COLO668 (cell line): ENCODE measurements at regions not wholly inside any gene's neighbourhood (a gene's known extent, or its start where the extent isn't known, plus 50 kb on each side); places are given as distances from the start of the nearest gene placed in this dataset.
"Not testable (repeated sequence)": the region's sequence is repeated elsewhere in the genome, so short reads cannot be mapped to it uniquely, and the experiment has no call there.

ENCODE experiments used
- DNase-seq: peaks from one replicate; lab custom pipeline; 2025; ENCODE audit not compliant: unreplicated experiment; lab: John Stamatoyannopoulos, UW

DNA sequence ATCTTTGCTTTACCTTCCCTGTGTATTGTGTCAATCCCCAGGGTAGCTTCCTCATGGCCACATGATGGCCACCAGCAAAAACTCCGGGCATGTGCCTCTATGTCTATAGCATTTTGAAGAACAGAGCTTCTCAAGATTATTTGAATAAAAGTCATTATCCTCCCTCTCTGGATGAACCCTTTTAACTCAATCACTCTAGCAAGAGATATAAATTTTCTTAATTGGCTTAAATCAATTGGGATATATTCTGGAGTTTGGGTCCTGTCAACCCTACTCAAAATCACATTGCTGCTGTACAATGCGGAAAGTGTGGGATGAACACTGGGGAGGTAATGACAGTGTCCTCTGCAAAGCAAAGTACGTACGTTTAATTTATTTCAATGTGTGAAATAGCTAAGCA is 370.6 kb upstream of the LRRC3B start:
- DNase-seq = no peak

GRCh38 chr3:26256224-26256623 is 366.3 kb upstream of the LRRC3B start:
- no peak for DNase-seq

DNA sequence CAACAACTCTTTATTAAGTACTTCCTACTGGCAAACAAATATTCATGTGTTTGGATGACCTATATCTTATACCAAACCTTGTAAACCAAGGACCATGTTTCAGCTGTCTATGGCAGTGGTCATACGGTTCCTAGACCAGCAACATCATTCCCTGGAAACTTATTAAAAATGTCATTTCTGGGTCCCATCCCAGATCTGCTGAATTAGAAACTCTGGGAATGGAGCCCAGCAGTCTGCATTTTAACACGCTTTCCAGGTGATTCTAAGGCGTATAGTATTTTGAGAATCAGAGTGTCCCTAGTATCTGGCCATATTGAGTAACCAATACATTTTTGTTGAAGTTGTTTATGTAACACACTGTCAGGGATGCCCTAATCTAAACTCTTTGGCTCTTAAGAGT is 363.4 kb upstream of the LRRC3B start:
- DNase-seq = no peak

DNA sequence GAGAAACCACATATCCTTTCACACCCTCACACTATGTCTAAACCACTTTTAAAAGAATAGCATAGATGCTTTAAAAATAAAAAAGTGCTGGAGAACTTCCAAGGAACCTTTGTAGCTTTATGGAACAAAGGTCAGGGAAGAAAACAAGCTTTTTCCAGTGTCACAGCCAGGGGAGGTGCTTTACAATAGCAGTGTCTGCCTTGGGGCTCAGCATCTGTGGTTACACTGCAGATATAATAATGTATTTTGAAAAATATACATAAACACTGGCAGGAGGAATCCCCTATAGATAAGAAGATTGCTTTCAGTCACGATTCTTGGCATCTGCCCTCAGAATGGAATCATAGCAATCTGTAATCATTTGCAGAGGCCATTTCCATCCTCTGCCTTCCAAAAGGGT is 362.4 kb upstream of the LRRC3B start:
- no peak for DNase-seq

- DNase-seq = no peak
These were observed 357.9 kb upstream of the LRRC3B start for GRCh38 chr3:26264708-26265107.

DNA sequence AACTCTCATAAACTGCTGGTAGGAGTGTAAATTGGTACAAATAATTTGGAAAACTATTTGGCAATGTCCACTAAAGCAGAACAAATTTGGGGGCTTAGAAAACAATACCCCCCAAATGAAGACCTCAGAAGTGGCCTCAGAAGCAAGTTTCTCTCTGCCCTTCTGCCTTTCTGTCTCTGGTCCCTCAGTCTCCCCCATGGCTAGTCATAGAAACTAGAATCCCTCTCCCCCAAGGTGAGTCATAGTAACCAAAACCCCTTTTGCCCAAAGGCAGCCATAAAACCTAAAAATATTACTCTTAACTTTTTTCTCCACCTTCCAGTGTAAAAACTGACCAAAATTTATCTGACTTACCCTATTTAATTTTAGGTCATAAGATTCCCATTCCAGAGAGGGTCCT is 350.7 kb upstream of the LRRC3B start:
- no peak for DNase-seq

GRCh38 chr3:26273196-26273595 is 349.4 kb upstream of the LRRC3B start:
- no peak for DNase-seq

- no peak for DNase-seq
These were observed 343.5 kb upstream of the LRRC3B start for GRCh38 chr3:26279091-26279490.

DNA sequence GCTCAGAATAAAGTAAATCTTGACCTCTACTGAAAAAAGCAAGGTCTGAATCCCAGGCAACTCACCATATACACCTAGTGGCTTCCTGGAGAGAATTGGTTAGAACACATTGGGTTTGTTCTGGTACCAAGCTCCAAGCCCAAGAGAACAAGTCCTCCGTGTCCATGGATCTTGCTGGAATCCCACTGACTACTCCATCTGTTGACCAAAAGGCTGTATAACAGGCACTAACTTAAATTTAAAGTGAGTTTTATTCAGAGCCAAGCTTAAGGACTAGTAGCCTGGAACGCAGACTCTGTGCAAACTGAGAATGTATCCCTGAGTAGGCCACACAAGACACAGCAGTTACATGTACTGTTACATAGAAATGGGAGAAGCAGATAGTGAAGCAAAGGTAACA is 342.1 kb upstream of the LRRC3B start:
- DNase-seq = no peak

- DNase-seq = no peak
These were observed 341.1 kb upstream of the LRRC3B start for GRCh38 chr3:26281284-26281985.

DNA sequence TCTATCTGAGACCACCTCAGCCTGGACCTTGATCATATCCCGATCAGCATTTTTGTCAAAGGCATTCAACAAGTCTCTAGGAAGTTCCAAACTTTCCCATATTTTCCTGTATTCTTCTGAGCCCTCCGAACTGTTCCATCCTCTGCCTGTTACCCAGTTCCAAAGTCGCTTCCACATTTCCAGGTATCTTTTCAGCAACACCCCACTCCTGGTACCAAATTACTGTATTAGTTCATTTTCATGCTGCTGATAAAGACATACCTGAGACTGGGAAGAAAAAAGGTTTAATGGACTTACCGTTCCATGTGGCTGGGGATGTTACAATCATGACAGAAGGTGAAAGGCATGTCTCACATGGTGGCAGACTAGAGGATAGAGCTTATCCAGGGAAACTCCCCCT is 338.1 kb upstream of the LRRC3B start:
- not testable (repeated sequence) for DNase-seq

- DNase-seq = no peak
These were observed 330.7 kb upstream of the LRRC3B start for GRCh38 chr3:26291840-26292239.

GRCh38 chr3:26292780-26293179 is 329.8 kb upstream of the LRRC3B start:
- DNase-seq = no peak

GRCh38 chr3:26293329-26293844 is 329.2 kb upstream of the LRRC3B start:
- no peak for DNase-seq

DNA sequence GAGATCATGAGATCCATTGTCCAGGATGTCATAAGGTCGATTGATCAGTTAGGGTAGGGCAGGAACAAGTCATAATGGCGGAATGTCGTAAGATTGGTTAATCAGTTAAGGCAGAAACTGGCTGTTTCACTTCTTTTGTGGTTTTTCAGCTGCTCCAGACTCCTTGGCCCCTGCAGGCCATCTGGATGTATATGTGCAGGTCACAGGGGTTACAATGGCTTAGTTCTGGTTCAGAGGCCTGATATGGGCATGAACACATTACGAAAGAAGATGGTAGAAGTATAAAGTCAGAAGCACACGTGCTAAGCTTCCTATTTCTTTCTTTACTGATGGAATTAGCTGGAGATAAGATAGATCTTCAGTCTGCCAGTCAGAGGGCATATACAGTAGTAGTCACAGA is 315.4 kb upstream of the LRRC3B start:
- DNase-seq = no peak

- DNase-seq = no peak
These were observed 314.8 kb upstream of the LRRC3B start for GRCh38 chr3:26307787-26308186.

- no peak for DNase-seq
These were observed 314.1 kb upstream of the LRRC3B start for GRCh38 chr3:26308454-26308853.

DNA sequence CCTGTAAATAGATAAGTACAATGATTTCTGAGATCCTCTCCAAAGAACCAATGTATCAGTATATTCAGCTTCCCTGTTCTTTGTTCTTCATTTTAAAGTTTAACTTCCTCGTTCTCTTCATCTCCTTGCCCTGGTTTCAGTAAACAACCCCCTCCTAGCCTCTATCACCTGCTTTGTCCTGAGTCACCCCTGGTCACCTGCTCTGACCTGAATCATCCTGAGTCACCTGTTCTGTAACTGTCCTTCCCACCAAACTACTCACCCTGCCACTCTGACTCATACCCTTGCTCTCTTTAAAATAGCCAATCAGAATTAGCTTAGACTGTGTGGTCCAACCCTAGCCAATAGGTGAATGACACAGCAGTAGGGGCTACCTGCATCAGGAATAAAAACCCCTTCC is 313.0 kb upstream of the LRRC3B start:
- DNase-seq = not testable (repeated sequence)

DNA sequence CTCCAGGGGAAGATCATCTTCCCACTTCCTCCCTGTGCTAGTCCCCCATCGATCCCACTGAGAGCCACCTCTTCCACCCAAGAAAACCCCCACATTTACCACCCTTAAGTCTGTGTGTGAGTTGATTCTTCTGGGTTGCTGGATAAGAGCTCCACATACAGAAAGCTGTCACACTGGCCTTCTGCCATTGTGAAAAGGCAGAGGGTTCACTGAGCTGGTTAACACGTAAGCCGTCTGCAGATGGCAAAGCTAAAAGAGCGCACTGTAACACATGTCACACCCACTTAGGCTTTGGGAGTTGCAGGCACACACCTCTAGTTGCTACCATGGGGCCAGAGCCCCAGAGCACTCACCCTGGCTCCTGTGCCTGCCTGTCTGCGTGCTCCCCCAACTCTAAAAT is 309.8 kb upstream of the LRRC3B start:
- no peak for DNase-seq

GRCh38 chr3:26316472-26316871 is 306.1 kb upstream of the LRRC3B start:
- DNase-seq = no peak

- DNase-seq = not testable (repeated sequence)
These were observed 298.8 kb upstream of the LRRC3B start for GRCh38 chr3:26323741-26324140.

- DNase-seq = no peak
These were observed 282.6 kb upstream of the LRRC3B start for GRCh38 chr3:26340001-26340400.

- DNase-seq = no peak
These were observed 278.9 kb upstream of the LRRC3B start for GRCh38 chr3:26343647-26344046.
